ENCODE measurements at regions not wholly inside any gene's neighbourhood (a gene's known extent, or its start where the extent isn't known, plus 50 kb on each side); places are given as distances from the start of the nearest gene placed in this dataset.
"Not testable (repeated sequence)": the region's sequence is repeated elsewhere in the genome, so short reads cannot be mapped to it uniquely, and the experiment has no call there.

DNA sequence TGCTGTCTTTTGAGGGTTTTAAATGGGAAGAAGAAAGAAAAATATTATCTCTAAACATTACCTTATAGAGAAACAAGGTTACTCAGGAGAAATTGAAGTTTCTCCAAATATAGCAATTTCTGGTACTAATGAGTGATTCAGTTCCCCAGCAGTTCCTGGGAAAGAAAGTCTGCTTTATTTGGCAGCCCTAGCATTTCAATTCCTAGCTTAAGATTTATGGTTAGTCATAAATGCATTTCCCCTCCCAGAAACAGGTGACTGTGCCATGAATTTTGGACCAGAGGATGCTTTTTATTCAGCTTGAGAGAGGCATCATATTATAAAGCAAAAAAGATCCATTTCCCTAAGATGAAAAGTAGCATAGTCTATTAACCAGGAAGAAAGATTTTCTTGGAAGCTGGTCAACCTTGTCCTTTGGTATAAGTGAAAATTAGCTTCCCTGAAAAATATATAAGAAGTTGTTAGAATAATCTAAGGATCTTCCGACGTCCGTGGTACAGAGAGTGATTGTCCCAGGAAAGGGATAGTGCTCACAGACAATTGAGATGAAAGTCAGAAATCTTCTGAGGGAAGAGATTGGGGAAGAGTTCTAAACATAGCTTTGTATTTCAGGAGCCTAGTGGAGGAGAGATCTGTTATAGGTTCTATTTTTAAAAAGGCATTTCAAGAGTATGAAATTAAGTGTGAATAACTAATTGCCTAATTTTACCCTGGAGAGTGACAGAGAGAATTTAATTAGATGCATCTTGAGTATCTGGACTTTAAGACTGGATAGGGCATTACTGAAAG, 164.9 kb downstream of the ESM1 start:
- DNase-seq: no peak

- no peak for DNase-seq
Observed at GRCh38 chr5:54807421-54807820, 178.0 kb downstream of the ESM1 start.

DNA sequence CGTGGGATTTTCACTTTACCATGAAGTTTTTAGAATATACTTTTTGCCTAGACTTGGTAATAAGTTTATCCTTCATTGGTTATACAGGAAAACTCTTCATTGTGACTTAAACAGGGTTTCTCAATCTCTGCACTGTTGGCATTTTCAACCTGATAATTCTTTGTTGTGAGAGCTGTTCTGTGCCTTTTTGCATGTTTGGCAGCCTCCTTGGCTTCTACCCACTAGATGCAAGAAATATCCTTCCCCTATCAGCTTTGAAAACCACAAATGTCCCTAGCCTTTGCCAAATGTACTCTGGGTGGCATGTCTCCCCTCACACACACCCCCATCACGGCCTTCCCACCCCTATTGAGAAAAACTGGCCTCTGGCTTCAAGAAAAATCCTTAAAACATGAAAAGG, 180.9 kb downstream of the ESM1 start:
- no peak for DNase-seq

DNA sequence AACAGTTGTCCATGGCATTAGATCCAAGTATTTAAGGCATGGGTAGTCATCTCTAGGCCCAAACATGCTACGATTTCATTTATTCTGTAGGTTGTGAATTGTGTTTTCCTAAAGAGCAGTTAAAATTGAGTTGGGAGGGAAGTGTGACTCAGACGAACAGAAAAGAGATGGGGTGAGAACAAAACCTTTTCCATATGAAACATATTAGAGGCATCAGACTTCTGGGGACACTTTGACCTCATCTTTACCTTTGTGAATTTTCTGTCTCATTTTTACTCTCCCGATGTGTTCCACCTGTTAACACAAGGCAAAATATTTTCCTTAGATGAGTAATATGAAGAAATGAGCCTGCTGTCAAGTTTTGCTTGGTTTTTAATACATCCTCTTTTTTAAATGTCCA, 181.3 kb downstream of the ESM1 start:
- no peak for DNase-seq

- peak; percentile 67 for DNase-seq
Observed at GRCh38 chr5:54803471-54804011, 181.9 kb downstream of the ESM1 start.

- DNase-seq: no peak
Observed at GRCh38 chr5:54799645-54800044, 185.7 kb downstream of the ESM1 start.

GRCh38 chr5:54795777-54796176, 189.6 kb downstream of the ESM1 start:
- DNase-seq: no peak

DNA sequence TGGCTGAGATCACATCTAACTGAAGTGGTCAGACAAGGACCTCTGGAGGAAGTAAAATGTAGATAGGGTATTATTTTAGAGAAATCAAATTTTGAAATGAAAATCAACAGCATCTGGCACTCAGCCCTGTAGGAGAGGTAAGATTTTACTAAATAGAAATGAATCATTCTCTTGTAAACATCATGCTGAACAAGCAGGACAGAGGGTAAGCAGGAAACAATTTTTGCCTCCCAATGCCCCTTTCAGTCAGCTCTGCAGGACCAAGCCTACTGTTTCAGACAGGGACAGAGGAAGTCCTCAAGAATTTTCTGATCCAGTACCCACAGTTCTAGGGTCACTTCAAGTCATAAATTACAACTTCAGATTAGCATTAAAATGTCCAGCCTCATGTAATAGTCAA, 190.1 kb downstream of the ESM1 start:
- no peak for DNase-seq

GRCh38 chr5:54794135-54794975, 191.0 kb downstream of the ESM1 start:
- DNase-seq: peak; percentile 36

DNA sequence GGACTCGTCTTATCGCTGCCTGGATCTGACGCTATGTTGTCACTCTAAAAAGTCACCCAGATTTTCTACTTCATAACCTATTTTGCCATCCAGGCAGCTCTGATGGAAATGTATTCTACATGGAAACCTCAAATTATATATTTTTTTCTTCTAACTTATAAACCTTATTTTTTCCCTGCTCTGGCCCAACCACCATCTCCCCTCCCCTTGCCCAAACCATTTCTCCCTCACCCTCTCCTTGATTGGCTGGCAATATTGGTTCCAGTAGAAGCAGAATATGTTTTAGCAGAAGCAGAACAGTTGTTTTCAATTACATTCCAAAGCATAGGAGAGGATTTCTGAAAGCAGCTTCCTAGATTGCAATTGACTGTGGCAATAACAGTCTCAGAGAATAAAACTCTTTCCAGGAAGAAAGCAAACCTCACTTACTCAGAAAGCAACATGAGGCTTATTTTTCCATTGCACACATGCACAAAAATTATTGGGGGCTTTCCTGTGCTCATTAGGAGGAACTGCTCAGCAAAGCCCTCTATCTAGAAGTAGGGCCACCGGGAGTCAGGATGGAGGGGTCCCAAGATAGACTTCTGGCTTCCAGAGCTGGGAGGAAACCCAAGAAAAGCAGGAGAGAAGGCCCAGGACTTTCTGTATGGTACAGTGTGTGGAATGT, 191.8 kb downstream of the ESM1 start:
- DNase-seq: peak; percentile 80

GRCh38 chr5:54792611-54793404, 192.6 kb downstream of the ESM1 start:
- DNase-seq: no peak

DNA sequence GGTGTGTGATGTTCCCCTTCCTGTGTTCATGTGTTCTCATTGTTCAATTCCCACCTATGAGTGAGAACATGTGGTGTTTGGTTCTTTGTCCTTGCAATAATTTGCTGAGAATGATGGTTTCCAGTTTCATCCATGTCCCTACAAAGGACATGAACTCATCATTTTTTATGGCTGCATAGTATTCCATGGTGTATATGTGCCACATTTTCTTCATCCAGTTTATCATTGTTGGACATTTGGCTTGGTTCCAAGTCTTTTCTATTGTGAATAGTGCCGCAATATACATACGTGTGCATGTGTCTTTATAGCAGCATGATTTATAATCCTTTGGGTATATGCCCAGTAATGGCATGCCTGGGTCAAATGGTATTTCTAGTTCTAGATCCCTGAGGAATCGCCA, 197.5 kb downstream of the ESM1 start:
- not testable (repeated sequence) for DNase-seq

DNA sequence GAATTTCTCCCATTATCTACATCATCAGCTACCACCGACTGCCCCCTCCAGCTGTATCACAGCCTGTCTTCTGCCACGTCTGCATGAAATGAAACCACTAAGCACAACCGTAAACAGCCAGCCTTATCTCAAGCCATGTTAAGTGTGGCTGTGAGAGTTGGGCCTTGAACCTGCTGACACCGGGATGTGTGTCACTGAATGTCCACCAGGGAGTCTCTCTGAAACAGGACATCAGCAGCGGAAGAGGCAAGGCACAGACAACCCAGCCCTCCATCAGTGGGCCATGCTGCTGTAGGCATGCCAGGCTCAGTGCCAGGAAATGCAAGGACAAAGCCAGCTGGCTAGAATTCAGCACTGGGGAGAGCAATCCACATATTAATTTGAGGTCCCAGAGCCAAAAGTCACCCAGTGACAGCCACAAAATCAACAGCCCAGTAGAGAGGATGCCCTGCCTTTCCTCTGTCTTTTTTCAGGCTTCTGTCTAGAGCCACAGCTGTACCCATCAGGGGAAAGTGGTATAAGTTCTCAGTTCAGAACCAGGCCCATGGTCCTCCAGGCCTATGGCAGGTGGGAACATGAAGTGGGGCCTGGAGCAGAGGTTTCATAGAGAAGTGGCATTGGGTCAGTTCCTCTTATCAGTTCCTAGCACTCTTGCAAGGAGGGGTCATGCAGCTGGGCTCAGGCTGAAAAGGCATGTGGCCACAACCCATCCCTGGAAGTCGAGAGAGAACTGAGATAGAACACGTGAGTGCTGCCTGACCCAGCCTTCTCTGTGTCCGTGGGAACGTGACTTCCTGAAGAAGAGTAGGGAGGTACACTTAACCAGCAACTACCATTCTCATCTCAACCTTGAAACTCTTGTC, 199.4 kb downstream of the ESM1 start:
- no peak for DNase-seq

DNA sequence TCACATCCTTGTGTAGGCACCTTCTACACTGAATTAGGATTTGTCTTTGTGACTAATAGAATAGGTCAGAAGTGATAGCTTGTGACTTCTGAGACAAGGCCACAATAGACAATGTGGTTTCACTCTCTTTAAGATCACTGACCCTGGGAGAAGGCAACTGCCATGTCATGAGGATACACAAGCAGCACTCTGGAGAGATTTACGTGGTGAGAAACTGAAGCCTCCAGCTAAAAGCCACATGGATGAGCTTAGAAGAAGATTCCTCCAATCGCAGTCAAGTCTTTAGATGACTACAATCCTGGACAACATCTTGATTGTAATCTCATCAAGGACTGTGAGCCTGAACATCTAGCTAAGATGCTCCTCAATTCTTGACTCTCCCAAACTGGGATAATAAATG, 206.6 kb downstream of the ESM1 start:
- DNase-seq: no peak

GRCh38 chr5:54775645-54776044, 209.7 kb downstream of the ESM1 start:
- no peak for DNase-seq

DNA sequence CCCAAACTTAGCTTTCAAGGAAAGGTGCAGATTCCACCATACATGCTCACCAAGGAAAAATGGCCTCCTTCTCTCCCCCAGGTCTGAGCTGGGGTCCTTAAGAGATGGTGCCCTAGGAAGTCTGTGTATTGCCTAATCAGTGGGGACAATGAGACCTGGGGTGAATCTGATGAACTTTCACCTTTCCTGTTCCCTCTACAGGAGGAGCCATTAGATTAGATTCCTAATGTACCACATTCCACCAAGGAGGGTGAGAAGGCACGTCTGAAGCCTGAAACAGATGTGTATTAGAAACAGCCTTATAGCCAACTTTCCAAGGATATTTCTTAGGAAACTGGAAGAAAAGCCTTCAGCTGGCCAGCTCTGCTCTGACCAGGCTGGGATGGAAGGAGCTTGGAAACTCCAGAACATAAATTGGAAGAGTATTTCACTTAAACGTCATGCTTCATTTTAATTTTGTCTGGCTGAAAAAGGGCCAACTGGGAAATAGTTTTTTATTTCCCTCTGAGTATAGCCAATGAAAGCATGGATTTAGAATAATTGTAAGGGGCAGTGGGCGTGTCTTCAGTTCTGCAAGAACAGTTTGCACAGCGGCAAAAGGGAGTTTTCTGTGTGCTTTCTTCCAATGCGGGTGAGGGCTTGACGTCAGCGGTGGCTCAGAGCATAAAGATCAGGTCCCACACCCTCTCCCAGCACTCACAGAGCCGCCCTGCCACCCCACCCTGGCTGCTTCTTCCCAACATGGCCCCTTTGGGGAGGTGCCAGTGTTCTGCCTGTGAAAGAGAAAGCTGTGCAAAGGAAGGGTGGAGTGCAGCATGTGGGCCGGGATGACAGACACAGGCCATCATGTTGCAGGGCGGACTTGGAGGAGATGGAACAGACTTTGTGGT, 210.9 kb downstream of the ESM1 start:
- peak; percentile 94 for DNase-seq

DNA sequence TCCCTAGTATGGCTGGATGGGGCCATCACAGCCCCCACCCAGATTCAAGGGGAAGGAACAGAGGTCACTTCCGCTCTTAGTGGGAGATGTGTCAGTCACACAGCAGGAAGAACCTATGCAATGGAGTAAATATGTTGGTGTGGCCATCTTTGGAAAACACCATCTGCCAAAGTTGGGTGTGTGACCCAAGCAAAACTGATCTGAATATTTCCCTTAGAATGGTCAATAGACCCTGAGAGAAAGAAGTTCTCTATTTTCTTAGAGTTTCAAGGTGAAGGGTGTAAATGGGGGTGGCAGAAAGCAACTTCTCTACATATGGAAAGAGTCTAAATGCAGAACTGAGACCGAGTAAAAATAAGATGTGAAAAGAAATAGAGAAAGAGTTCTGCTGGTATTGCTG, 212.7 kb downstream of the ESM1 start:
- DNase-seq: no peak

GRCh38 chr5:54772231-54772630, 213.2 kb downstream of the ESM1 start:
- no peak for DNase-seq

- no peak for DNase-seq
Observed at GRCh38 chr5:54769746-54770145, 215.6 kb downstream of the ESM1 start.

- DNase-seq: no peak
Observed at GRCh38 chr5:54769072-54769471, 216.3 kb downstream of the ESM1 start.
